PC-9 (cell line): ENCODE measurements at regions not wholly inside any gene's neighbourhood (a gene's known extent, or its start where the extent isn't known, plus 50 kb on each side); places are given as distances from the start of the nearest gene placed in this dataset.

ENCODE experiments used
- CTCF ChIP-seq: fragments of 200-600 bp; sonication (generic); conservative IDR thresholded peaks from 2 replicates; pipeline ENCODE4 v1.6.1; 2017; ENCODE audit warnings: mixed run types, antibody characterized with exemption, mild to moderate bottlenecking, moderate library complexity
- EZH2 ChIP-seq: fragments of 200-600 bp; sonication (generic); IDR thresholded peaks from 2 replicates; pipeline ENCODE4 v1.8.0; 2017; ENCODE audit warnings: antibody characterized with exemption, low read depth

DNA sequence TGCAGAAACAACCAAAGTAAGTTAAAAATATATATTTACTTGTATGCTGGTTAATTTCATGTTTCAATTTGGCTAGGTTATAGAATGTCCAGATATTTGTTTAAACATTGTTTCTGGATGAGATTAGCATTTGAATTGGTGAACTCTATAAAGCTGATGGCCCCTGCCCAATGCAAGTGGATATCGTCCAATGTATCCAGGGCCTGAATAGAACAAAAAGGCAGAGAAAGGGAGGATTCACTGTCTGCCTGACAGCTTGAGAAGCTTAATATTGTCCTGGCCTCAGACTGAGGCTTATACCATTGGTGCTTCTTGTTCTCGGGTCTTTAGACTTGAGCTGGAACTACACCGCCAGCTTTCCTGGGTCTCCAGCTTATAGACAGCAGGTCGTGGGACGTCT, 446.7 kb upstream of the ACTBL2 start:
- TF ChIP-seq CTCF (no peak), EZH2 (no peak)
